Tibial artery (tissue), 4 donors: ENCODE measurements at regions not wholly inside any gene's neighbourhood (a gene's known extent, or its start where the extent isn't known, plus 50 kb on each side); places are given as distances from the start of the nearest gene placed in this dataset.

Experiments used
- DNase-seq, 2 donors: peaks; one replicate each; pipeline ENCODE4 v3.0.0-alpha.2; 2019
- H3K27ac ChIP-seq, 2 donors: fragments of 200-600 bp; sonication (generic) in 1 of 2; 1 replicate in 1 of 2; 2 replicates in 1 of 2; pipeline ENCODE4 v1.5.1; 2018 to 2019; ENCODE audit warnings: mild to moderate bottlenecking in 1 of 2
- H3K27me3 ChIP-seq, 2 donors: fragments of 200-600 bp; sonication (generic) in 1 of 2; one replicate each; pipeline versions ENCODE4 v1.5.1 to v1.6.0; 2016 to 2019
- H3K36me3 ChIP-seq, 3 donors: fragments of 200-600 bp; sonication (generic) in 2 of 3; one replicate each; pipeline ENCODE4 v1.5.1; 2016 to 2019; ENCODE audit warnings: mild to moderate bottlenecking in 2 of 3
- H3K4me1 ChIP-seq, 4 donors: fragments of 200-600 bp; sonication (generic) in 2 of 4; 1 replicate in 3 of 4; 2 replicates in 1 of 4; pipeline ENCODE4 v1.5.1; 2016 to 2019
- H3K4me3 ChIP-seq, 2 donors: fragments of 200-600 bp; sonication (generic) in 1 of 2; 1 replicate in 1 of 2; 2 replicates in 1 of 2; pipeline ENCODE4 v1.5.1; 2018 to 2019; ENCODE audit warnings: mild to moderate bottlenecking in 2 of 2
- H3K9me3 ChIP-seq, 3 donors: fragments of 200-600 bp; sonication (generic) in 1 of 3; one replicate each; pipeline ENCODE4 v1.5.1; 2016 to 2019
- intact Hi-C: fragments of 100-400 bp; cut with DNase I; formaldehyde crosslinking; loops from one replicate; pipeline ENCODE4 v1.15.0; 2023; ENCODE audit warnings: low total_unique reads
- TF ChIP-seq, protein P1 (sequence below), 2 experiments: fragments of 200-600 bp in 1 of 2; fragments of 450-650 bp in 1 of 2; IDR thresholded peaks; one replicate each; pipeline ENCODE4 v1.5.1; 2017 to 2019; ENCODE audit warnings: antibody characterized with exemption in 2 of 2, mild to moderate bottlenecking in 1 of 2, moderate library complexity in 1 of 2

DNA sequence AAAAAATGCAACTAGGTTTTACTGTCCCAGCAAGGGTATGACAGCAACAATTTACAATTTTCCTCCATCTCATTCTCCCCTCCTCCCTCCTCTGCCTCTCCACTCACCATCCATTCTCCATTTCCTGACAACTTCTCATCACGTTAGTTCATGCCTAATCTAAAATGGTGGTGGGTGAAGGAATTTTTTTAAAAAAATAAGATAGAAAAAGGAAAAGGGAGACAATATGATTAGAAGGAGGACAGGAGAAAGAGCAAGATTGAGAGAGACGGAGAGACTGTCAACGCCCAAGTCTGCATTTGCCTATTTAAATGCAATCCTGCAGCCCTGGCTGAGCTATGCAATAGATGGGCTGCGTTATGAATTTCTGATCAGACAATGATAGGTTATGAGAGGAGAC, 380.7 kb upstream of the PSMD7 start:
- H3K4me3 ChIP-seq = no peak overlapping the region
- no peak overlapping the region for H3K27ac ChIP-seq
- TF ChIP-seq, protein P1, sequence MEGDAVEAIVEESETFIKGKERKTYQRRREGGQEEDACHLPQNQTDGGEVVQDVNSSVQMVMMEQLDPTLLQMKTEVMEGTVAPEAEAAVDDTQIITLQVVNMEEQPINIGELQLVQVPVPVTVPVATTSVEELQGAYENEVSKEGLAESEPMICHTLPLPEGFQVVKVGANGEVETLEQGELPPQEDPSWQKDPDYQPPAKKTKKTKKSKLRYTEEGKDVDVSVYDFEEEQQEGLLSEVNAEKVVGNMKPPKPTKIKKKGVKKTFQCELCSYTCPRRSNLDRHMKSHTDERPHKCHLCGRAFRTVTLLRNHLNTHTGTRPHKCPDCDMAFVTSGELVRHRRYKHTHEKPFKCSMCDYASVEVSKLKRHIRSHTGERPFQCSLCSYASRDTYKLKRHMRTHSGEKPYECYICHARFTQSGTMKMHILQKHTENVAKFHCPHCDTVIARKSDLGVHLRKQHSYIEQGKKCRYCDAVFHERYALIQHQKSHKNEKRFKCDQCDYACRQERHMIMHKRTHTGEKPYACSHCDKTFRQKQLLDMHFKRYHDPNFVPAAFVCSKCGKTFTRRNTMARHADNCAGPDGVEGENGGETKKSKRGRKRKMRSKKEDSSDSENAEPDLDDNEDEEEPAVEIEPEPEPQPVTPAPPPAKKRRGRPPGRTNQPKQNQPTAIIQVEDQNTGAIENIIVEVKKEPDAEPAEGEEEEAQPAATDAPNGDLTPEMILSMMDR (IDR thresholded peaks at IDR 0.05) = no peak
- H3K27me3 ChIP-seq = no peaks in the 10 kb centered on the region
- no peaks in the 10 kb centered on the region for H3K36me3 ChIP-seq
- peaks cover 0 to 5% (median 0%) of the 10 kb centered on the region in 4 donors for H3K4me1 ChIP-seq
- no peaks in the 10 kb centered on the region for H3K9me3 ChIP-seq
- intact Hi-C loops = loop anchor here (2.0 kb wide), 1 partner anchor 457 kb away; no protein-coding TSS in a partner anchor
- DNase-seq = no peak

DNA sequence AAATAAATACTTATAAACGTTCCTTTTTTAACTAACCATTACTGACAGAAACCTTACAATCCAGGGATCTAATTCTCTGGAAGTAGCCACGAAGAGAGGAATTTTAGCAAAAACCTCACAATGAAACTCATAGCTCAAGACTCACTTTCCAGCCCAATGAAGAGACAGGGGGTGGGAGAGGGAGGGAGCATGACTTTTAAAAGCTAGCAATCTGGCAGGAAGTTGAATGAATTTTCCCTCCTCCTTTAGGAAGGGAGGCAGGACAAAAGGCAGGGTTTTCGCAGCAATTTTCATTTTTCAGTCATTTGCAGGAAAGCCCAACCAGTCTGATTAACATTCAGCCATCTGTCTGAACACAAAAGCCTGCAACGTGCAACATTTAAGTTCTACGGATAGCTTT, 381.5 kb upstream of the PSMD7 start:
- Histone ChIP-seq H3K4me1 (peaks cover 0 to 5% (median 0%) of the 10 kb centered on the region in 4 donors), H3K9me3 (no peaks in the 10 kb centered on the region), H3K4me3 (no peak overlapping the region), H3K36me3 (no peaks in the 10 kb centered on the region), H3K27me3 (no peaks in the 10 kb centered on the region), H3K27ac (no peak overlapping the region)
- TF ChIP-seq, protein P1 (IDR thresholded peaks at IDR 0.05) = no peak
- no peak for DNase-seq
- intact Hi-C loops = no loop called here

DNA sequence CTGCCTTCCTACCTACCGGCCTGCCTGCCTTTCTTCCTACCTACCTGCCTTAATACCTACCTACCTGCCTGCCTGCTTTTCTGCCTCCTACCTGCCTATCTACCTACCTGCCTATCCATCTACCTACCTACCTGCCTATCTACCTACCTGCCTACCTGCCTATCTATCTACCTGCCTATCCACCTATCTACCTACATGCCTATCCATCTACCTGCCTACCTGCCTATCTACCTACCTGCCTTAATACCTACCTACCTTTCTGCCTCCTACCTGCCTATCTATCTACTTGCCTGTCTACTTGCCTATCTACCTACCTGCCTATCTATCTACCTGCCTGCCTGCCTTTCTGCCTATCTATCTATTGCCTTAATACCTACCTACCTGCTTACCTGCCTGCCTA, 383.8 kb upstream of the PSMD7 start:
- no peaks in the 10 kb centered on the region for H3K9me3 ChIP-seq
- no peak for DNase-seq
- H3K27ac ChIP-seq = no peak overlapping the region
- no peak overlapping the region for H3K4me3 ChIP-seq
- H3K4me1 ChIP-seq = peaks cover 0 to 5% (median 0%) of the 10 kb centered on the region in 4 donors
- TF ChIP-seq, protein P1 (IDR thresholded peaks at IDR 0.05) = no peak
- no peaks in the 10 kb centered on the region for H3K36me3 ChIP-seq
- H3K27me3 ChIP-seq = no peaks in the 10 kb centered on the region
- intact Hi-C loops = no loop called here

DNA sequence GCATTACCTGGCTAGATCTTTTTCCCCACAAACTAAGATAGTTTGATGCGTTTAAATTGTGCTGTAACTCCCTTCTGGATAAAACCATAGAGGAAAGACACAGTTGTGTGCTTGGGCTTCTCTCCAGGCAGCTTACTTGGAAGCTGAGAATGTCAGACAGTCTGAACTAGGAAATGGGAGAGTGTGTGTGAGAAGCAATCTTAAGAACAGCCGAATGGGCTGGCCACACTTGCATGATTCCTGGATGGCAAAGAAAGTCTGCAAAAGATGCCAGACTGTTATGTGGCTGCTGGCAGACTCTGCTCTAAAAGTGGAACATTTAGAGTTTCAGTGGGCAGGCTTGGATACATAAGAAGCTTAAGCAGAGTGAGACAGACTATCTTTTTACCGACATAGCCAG, 384.3 kb upstream of the PSMD7 start:
- DNase-seq = no peak
- Histone ChIP-seq H3K27me3 (no peaks in the 10 kb centered on the region), H3K4me3 (no peak overlapping the region), H3K36me3 (no peaks in the 10 kb centered on the region), H3K9me3 (no peaks in the 10 kb centered on the region), H3K4me1 (peaks cover 0 to 5% (median 0%) of the 10 kb centered on the region in 4 donors), H3K27ac (no peak overlapping the region)
- intact Hi-C loops = no loop called here
- TF ChIP-seq, protein P1 (IDR thresholded peaks at IDR 0.05) = no peak

DNA sequence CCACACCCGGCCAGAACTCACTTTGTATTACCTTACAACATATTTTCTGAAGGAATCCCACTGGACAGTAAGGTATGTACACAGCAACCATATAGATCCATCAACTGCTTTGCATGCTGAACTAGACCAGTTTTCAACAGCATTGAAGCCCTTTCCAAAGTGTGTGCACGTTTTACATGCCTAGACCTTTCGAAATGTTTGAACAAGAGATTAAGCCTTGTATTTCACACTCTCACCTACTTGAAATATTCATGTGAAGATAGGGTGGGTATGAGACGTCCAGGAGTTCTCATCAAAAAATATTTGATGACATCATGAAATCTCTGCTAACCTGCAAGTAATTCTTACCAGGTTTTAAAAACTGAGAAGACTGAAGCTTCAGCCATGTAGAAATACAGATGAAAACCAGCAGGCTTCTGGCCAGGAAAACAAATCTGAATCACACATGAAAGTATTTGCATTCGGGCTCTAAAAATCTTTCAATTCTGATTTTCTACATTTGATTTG, 387.0 kb upstream of the PSMD7 start:
- Histone ChIP-seq H3K27me3 (no peaks in the 10 kb centered on the region), H3K9me3 (no peaks in the 10 kb centered on the region), H3K36me3 (no peaks in the 10 kb centered on the region), H3K4me1 (peaks cover 0 to 5% (median 0%) of the 10 kb centered on the region in 4 donors), H3K27ac (no peak overlapping the region), H3K4me3 (no peak overlapping the region)
- TF ChIP-seq, protein P1 (IDR thresholded peaks at IDR 0.05) = no peak
- DNase-seq = no peak
- intact Hi-C loops = no loop called here

DNA sequence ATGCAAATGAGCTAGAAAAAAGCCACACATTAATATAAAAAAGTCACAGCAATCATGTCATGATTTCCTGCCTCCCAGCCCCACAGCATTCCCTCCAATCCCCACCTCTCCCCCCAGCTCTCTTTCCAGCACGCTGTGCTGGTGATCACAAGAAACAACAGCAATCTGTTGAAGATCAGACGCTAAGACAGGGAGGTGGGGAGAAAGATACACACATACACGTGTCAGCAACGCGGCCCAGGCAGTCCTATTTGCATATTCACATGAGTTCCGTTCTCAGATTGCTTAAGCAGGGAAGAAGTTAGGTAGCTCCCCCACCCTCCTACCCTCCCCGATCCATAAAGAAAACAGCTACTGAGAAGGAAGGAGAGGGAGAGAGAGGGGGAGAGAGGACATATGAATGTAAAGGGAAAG, 405.5 kb upstream of the PSMD7 start:
- TF ChIP-seq, protein P1 (IDR thresholded peaks at IDR 0.05) = no peak
- intact Hi-C loops = no loop called here
- Histone ChIP-seq H3K4me1 (peaks cover 0 to 6% (median 0%) of the 10 kb centered on the region in 4 donors), H3K27ac (peak overlapping the region; percentile 36 to 70), H3K9me3 (no peaks in the 10 kb centered on the region), H3K27me3 (peaks cover 0 to 7% of the 10 kb centered on the region in 2 donors), H3K4me3 (peak overlapping the region; percentile 31 to 38), H3K36me3 (no peaks in the 10 kb centered on the region)
- DNase-seq = no peak
